Muscle of back (tissue), 3 donors: ENCODE measurements at regions not wholly inside any gene's neighbourhood (a gene's known extent, or its start where the extent isn't known, plus 50 kb on each side); places are given as distances from the start of the nearest gene placed in this dataset.
A peak's percentile ranks its signal among the peaks of the same experiment; 100 is the strongest.

Source experiments
- DNase-seq, 3 donors: peaks; one replicate each; pipeline versions ENCODE4 v3.0.0 to v3.0.0-alpha.2; 2013

- DNase-seq = peak in 1 of 3 donors; percentile 17
Measured at GRCh38 chr17:74080656-74081582, 122.6 kb upstream of the RPL38 start.

- peak in 2 of 3 donors; percentile 15 to 24 for DNase-seq
Measured at GRCh38 chr17:74082886-74083285, 120.6 kb upstream of the RPL38 start.

- DNase-seq = no peak
Measured at GRCh38 chr17:74083321-74083720, 120.2 kb upstream of the RPL38 start.

- DNase-seq = no peak
Measured at GRCh38 chr17:74085434-74085833, 118.0 kb upstream of the RPL38 start.

GRCh38 chr17:74087002-74087585 lies 116.4 kb upstream of the RPL38 start:
- DNase-seq = no peak

- DNase-seq = no peak
Measured at GRCh38 chr17:74088285-74088933, 115.1 kb upstream of the RPL38 start.

GRCh38 chr17:74088934-74089329 lies 114.5 kb upstream of the RPL38 start:
- DNase-seq = no peak

GRCh38 chr17:74089380-74089779 lies 114.1 kb upstream of the RPL38 start:
- DNase-seq = no peak

GRCh38 chr17:74089869-74090464 lies 113.5 kb upstream of the RPL38 start:
- peak in 1 of 3 donors; percentile 22 for DNase-seq

GRCh38 chr17:74094651-74095050 lies 108.8 kb upstream of the RPL38 start:
- DNase-seq = no peak

GRCh38 chr17:74096456-74096855 lies 107.0 kb upstream of the RPL38 start:
- no peak for DNase-seq

GRCh38 chr17:74097450-74098135 lies 105.9 kb upstream of the RPL38 start:
- DNase-seq = no peak

GRCh38 chr17:74098136-74099024 lies 105.1 kb upstream of the RPL38 start:
- DNase-seq = no peak

GRCh38 chr17:74099442-74100340 lies 103.8 kb upstream of the RPL38 start:
- no peak for DNase-seq

- no peak for DNase-seq
Measured at GRCh38 chr17:74104921-74105320, 98.6 kb upstream of the RPL38 start.

GRCh38 chr17:74107107-74107506 lies 96.4 kb upstream of the RPL38 start:
- no peak for DNase-seq

- DNase-seq = no peak
Measured at GRCh38 chr17:74108126-74108705, 95.3 kb upstream of the RPL38 start.

- DNase-seq = no peak
Measured at GRCh38 chr17:74110467-74110866, 93.0 kb upstream of the RPL38 start.

- DNase-seq = no peak
Measured at GRCh38 chr17:74113326-74113725, 90.2 kb upstream of the RPL38 start.
